Calu3 (cell line): ENCODE measurements at regions not wholly inside any gene's neighbourhood (a gene's known extent, or its start where the extent isn't known, plus 50 kb on each side); places are given as distances from the start of the nearest gene placed in this dataset.
"Not testable (repeated sequence)": the region's sequence is repeated elsewhere in the genome, so short reads cannot be mapped to it uniquely, and the experiment has no call there.

ENCODE experiments used
- BruUV-seq: library from RNA; stranded (reverse); fragments of 400-500 nt; replicated peaks from 2 replicates; lab custom pipeline; 2021; lab: Mats Ljungman, UMichigan
- CTCF ChIA-PET: fragments of 300-600 bp; sonication (Branson Sonifier 250); formaldehyde crosslinking; loops from one replicate; lab custom pipeline; 2022; ENCODE audit warnings: antibody characterized with exemption; lab: Charles Lee
- DNase-seq: peaks from one replicate; pipeline ENCODE4 v3.0.0; 2022
- H3K27ac Mint-ChIP-seq: one replicate; pipeline ENCODE4 v1.8.0; 2022; ENCODE audit warnings: mixed read lengths; ENCODE audit not compliant: unreplicated experiment
- H3K27me3 Mint-ChIP-seq: one replicate; pipeline ENCODE4 v1.8.0; 2022; ENCODE audit warnings: mixed read lengths; ENCODE audit not compliant: unreplicated experiment
- H3K36me3 Mint-ChIP-seq: one replicate; pipeline ENCODE4 v1.8.0; 2022; ENCODE audit warnings: mild to moderate bottlenecking, moderate library complexity, mixed read lengths; ENCODE audit not compliant: insufficient read depth, unreplicated experiment
- H3K4me1 Mint-ChIP-seq: one replicate; pipeline ENCODE4 v1.8.0; 2022; ENCODE audit warnings: mild to moderate bottlenecking, low read depth, mixed read lengths; ENCODE audit not compliant: unreplicated experiment
- H3K4me3 Mint-ChIP-seq: one replicate; pipeline ENCODE4 v1.8.0; 2022; ENCODE audit warnings: mild to moderate bottlenecking, low read depth, moderate library complexity, mixed read lengths; ENCODE audit not compliant: unreplicated experiment
- H3K9me3 Mint-ChIP-seq: one replicate; pipeline ENCODE4 v1.8.0; 2022; ENCODE audit warnings: low read depth, mixed read lengths; ENCODE audit not compliant: unreplicated experiment
- intact Hi-C: fragments of 100-400 bp; cut with micrococcal nuclease; formaldehyde crosslinking; loops from one replicate; pipeline ENCODE4 v1.10.0; 2022; ENCODE audit not compliant: unreplicated experiment
- TF ChIP-seq, protein P1 (sequence below): fragments of 200-600 bp; IDR thresholded peaks from one replicate; pipeline ENCODE4 v1.8.0; 2022; ENCODE audit warnings: antibody characterized with exemption; ENCODE audit not compliant: unreplicated experiment

DNA sequence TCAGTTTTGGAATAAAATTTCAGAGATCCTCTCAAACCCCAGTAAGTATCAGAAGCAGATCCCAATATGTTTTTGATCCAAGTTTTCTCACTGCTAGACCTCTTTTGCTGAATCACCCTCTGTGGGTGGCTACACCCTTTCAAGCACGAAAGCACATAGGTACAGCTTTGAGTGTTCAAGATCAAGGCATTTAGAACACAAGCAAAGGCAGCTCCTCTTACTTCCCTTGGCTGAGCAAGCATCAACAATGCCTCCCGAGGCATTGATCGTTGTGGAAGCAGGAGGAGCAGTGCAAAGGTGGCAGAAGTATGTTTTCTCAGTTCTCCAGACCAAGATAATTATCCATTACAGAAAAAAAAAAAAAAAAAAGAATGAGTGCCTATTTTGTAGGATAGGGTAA, 72.0 kb upstream of the TSPAN7 start:
- H3K9me3 Mint-ChIP-seq, result no peaks in the 10 kb centered on the region
- BruUV-seq, result no TSS peak
- intact Hi-C loops, result no loop called here
- H3K36me3 Mint-ChIP-seq, result no peaks in the 10 kb centered on the region
- TF ChIP-seq, protein P1, sequence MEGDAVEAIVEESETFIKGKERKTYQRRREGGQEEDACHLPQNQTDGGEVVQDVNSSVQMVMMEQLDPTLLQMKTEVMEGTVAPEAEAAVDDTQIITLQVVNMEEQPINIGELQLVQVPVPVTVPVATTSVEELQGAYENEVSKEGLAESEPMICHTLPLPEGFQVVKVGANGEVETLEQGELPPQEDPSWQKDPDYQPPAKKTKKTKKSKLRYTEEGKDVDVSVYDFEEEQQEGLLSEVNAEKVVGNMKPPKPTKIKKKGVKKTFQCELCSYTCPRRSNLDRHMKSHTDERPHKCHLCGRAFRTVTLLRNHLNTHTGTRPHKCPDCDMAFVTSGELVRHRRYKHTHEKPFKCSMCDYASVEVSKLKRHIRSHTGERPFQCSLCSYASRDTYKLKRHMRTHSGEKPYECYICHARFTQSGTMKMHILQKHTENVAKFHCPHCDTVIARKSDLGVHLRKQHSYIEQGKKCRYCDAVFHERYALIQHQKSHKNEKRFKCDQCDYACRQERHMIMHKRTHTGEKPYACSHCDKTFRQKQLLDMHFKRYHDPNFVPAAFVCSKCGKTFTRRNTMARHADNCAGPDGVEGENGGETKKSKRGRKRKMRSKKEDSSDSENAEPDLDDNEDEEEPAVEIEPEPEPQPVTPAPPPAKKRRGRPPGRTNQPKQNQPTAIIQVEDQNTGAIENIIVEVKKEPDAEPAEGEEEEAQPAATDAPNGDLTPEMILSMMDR, result no peak
- no peak overlapping the region for H3K27ac Mint-ChIP-seq
- H3K4me1 Mint-ChIP-seq, result no peaks in the 10 kb centered on the region
- DNase-seq, result no peak
- peaks cover 34% of the 10 kb centered on the region for H3K27me3 Mint-ChIP-seq
- CTCF ChIA-PET, result interaction anchor here (0.7 kb wide), 1 partner anchor 12 kb away, joined by 7 read pairs; no protein-coding TSS in a partner anchor
- H3K4me3 Mint-ChIP-seq, result no peak overlapping the region

DNA sequence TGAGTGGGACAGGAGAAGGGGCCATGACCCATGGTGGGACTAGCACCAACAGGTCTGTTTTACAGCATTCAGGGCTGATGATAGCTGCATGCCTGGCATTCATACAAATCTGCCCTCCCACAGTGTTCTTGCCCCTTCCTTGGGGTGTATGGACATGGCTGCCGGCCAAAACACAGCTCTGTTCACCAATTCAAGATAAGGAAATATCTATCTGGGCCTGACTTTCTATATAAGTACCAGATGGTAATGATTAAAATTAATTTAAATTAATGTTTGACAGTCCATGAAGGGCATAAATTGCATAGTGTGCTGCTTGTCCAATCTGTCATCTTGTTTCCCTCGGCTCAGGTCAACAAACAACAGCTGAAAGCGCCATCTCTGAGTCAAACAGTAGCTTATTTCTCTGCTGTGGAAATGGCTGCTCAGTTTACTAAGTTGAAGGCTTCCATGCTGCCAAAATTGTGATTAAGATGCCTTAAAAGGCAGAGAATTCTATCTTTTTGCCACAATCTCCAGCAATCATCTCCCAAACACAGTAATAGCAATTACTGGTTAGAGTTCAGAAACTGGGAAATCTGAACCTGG, 67.0 kb upstream of the TSPAN7 start:
- TF ChIP-seq, protein P1, result no peak
- no peak for DNase-seq
- Mint-ChIP-seq H3K4me1 (no peaks in the 10 kb centered on the region), H3K27ac (no peak overlapping the region), H3K4me3 (no peak overlapping the region), H3K9me3 (no peaks in the 10 kb centered on the region), H3K27me3 (peaks cover 47% of the 10 kb centered on the region), H3K36me3 (no peaks in the 10 kb centered on the region)
- CTCF ChIA-PET, result interaction anchor here (0.6 kb wide), 1 partner anchor 19 kb away, joined by 3 read pairs; no protein-coding TSS in a partner anchor
- intact Hi-C loops, result no loop called here
- BruUV-seq, result no TSS peak

DNA sequence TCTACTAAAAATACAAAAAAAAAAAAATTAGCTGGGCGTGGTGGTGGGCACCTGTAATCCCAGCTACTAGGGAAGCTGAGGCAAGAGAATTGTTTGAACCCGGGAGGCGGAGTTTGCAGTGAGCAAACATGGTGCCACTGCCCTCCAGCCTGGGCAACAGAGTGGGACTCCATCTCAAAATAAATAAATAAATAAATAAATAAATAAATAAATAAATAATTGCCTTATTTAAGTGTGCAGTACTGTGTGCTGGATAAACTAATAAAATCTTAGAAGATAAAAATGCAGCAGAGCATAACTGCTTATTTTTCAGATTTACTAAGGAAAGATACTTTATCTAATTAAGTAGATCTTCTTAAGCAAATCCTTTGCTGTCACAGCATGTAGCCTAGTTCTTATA, 61.7 kb upstream of the TSPAN7 start:
- H3K9me3 Mint-ChIP-seq, CTCF ChIA-PET, BruUV-seq: not testable (repeated sequence)

DNA sequence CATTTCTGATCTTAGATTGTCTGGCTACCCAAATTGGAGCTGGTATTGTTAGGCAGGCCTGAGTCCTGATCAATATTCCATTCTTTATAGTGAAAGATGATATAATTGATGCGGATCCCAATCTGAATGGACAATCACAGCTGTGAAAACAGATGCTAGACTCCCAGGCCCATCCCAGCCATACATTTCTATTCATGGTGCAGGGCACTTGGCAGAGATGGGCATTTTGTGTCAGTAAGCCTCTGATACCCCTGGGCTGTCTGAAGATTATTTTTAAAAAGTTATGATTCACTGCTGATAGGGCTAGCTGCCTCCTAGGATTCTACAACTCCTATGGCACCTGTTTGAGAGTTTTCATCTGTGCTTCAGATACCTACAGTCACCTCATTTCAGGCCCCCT, 61.2 kb upstream of the TSPAN7 start:
- peaks cover 10% of the 10 kb centered on the region for H3K27me3 Mint-ChIP-seq
- CTCF ChIA-PET, result no interaction called here
- H3K4me3 Mint-ChIP-seq, result no peak overlapping the region
- intact Hi-C loops, result no loop called here
- TF ChIP-seq, protein P1, result no peak
- no peaks in the 10 kb centered on the region for H3K4me1 Mint-ChIP-seq
- H3K9me3 Mint-ChIP-seq, result no peaks in the 10 kb centered on the region
- no TSS peak for BruUV-seq
- no peak overlapping the region for H3K27ac Mint-ChIP-seq
- H3K36me3 Mint-ChIP-seq, result no peaks in the 10 kb centered on the region
- no peak for DNase-seq

More for the DNA sequence above, 61.7 kb upstream of the TSPAN7 start:
- H3K4me3 Mint-ChIP-seq, intact Hi-C loops, H3K4me1 Mint-ChIP-seq, DNase-seq, H3K27ac Mint-ChIP-seq, H3K36me3 Mint-ChIP-seq: not testable (repeated sequence)
- peaks cover 14% of the 10 kb centered on the region for H3K27me3 Mint-ChIP-seq

DNA sequence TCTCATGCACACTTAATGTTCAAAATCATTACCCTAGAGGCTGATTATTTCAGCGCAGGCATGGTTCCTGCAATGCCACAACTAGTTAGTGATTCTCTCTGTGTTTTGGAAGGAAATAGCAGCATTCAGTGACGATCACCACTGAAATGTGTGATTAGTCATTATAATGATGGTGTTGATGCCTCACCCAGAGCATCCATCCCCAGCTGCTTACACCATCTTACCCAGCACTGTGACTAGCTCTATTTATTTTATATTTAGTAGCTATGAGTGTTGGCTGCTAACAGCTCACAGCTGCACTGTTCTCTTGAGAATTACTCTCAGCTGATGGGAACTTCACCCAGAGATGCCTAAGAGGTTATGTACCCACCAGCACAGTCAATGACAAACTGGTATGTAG, 60.5 kb upstream of the TSPAN7 start:
- Mint-ChIP-seq H3K27ac (no peak overlapping the region), H3K27me3 (peaks cover 3% of the 10 kb centered on the region), H3K4me3 (no peak overlapping the region), H3K36me3 (no peaks in the 10 kb centered on the region), H3K4me1 (no peaks in the 10 kb centered on the region), H3K9me3 (no peaks in the 10 kb centered on the region)
- BruUV-seq, result no TSS peak
- intact Hi-C loops, result no loop called here
- TF ChIP-seq, protein P1, result no peak
- CTCF ChIA-PET, result interaction anchor here (0.5 kb wide), 1 partner anchor 12 kb away, joined by 7 read pairs; no protein-coding TSS in a partner anchor
- no peak for DNase-seq
